ENCODE measurements at regions not wholly inside any gene's neighbourhood (a gene's known extent, or its start where the extent isn't known, plus 50 kb on each side); places are given as distances from the start of the nearest gene placed in this dataset.
"Not testable (repeated sequence)": the region's sequence is repeated elsewhere in the genome, so short reads cannot be mapped to it uniquely, and the experiment has no call there.

DNA sequence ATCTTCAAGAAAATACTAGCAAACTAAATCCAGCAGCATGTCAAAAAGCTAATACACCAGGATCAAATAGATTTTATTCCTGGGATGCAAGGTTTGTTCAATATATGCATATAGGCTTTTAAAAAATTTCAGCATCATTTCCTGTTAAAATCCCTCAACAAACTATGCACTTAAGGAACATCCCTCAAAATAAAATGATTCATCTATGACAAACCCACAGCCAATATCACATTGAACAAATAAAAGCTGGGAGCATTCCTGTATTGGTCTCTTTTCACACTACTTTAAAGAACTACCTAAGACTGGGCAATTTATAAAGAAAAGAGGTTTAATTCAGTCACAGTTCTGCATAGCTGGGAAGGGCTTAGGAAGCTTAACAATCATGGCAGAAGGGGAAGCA lies 726.7 kb downstream of the GRXCR1 start:
- DNase-seq (ENCODE audit: low read depth), result no peak

DNA sequence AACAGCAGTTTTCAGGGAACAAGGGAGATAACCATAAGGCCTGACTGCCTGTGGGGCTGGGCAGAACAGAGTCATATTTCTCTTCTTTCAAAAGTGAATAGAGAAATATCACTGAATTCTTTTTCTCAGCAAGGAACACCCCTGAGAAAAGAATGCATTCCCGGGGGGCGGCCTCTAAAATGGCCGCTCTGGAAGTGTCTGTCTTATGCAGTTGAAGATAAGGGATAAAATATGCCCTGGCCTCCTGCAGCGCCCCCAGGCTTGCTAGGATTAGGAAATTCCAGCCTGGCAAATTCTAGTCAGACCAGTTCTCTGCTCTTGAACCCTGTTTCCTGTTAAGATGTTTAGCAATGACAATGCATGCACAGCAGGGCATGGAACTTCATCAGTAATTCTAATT lies 745.4 kb downstream of the GRXCR1 start:
- not testable (repeated sequence) for DNase-seq (ENCODE audit: low read depth)

DNA sequence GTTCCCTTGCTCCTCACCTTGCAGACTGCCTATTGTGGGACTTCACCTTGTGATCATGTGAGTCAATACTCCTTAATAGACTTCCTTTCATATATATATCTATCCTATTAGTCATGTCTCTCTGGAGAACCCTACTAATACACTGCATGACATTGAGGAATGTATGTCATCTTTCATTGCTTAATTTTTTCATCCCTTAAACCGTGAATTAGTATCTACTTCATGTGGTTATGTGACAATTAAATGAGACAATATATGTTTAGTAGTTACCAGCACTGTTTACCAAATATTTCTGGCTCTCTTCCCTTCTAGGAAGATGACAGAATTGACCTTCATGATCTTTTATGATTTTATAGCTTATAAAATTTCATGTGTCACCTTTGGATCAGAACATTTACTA lies 759.5 kb downstream of the GRXCR1 start:
- no peak for DNase-seq (ENCODE audit: low read depth)

DNA sequence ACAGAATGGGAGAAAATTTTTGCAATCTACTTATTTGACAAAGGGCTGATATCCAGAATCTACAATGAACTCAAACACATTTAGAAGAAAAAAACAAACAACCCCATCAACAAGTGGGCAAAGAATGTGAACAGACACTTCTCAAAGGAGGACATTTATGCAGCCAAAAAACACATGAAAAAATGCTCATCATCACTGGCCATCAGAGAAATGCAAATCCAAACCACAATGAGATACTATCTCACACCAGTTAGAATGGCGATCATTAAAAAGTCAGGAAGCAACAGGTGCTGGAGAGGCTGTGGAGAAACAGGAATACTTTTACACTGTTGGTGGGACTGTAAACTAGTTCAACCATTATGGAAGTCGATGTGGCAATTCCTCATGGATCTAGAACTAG lies 767.0 kb downstream of the GRXCR1 start:
- not testable (repeated sequence) for DNase-seq (ENCODE audit: low read depth)

DNA sequence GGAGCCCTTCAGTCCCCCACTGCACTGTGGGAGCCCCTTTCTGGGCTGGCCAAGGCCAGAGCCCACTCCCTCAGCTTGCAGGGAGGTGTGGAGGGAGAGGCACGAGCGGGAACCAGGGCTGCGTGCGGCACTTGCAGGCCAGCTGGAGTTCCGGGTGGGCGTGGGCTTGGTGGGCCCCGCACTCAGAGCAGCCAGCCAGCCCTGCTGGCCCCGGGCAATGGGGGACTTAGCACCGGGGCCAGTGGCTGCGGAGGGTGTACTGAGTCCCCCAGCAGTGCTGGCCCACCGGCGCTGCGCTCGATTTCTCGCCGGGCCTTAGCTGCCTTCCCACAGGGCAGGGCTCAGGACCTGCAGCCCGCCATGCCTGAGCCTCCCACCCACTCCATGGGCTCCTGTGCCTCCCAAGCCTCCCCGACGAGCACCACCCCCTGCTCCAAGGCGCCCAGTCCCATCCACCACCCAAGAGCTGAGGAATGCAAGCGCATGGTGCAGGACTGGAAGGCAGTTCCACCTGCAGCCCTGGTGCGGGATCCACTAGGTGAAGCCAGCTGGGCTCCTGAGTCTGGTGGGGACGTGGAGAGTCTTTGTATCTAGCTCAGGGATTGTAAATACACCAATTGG lies 776.2 kb downstream of the KCTD8 start:
- DNase-seq (ENCODE audit: low read depth), result not testable (repeated sequence)

DNA sequence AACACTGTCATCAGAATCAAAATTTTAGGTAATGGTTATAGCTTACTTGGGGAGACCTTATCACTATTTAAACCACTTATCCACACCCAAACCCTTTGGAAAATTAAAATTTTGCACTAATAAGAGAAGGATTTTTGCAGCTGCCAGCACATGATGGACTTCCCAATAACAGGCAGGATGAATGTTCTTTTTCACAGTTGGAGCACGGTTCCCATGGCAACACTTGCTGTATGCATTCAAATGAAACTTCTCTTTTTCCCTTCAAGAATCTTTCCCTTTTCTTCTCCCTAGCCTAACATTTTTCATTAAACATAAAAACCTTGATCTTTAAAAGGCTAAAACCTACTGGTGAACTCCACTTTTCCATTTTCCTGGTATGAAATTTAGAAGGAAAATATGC lies 768.2 kb downstream of the KCTD8 start:
- no peak for DNase-seq (ENCODE audit: low read depth)

DNA sequence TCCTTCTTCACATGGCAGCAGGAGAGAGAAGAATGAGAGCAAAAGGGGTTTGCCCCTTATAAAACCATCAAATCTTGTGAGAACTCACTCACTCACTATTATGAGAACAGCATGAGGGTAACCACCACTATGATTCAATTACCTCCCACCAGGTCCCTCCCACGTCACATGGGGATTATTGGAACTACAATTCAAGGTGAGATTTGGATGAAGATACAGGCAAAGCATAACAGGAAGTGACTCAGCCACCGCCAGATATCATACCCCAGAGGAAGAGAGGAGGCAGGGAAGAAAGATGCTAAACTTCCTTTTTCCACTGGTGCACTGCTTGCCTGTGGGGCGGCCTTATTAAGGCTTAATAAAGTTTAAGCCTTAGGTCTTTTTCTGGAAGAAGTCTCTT lies 766.1 kb downstream of the KCTD8 start:
- no peak for DNase-seq (ENCODE audit: low read depth)

DNA sequence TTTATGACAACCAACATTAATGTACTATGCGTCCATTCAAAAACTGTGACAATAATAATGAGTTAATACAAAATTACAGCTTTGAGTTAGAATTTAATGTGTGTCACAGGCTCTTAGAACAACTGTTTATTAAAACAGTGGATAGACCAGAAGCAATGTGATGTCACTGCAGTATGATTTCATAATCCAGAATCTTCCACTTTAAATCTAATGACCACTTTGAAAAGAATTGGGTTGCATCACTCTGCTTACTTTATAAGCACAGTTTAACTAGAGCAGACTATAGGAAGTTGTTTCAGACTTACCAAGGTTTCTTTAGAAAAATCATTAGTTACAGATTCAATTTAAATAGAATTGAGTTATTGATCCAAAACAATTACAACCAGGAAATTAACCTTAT lies 758.5 kb downstream of the KCTD8 start:
- no peak for DNase-seq (ENCODE audit: low read depth)

DNA sequence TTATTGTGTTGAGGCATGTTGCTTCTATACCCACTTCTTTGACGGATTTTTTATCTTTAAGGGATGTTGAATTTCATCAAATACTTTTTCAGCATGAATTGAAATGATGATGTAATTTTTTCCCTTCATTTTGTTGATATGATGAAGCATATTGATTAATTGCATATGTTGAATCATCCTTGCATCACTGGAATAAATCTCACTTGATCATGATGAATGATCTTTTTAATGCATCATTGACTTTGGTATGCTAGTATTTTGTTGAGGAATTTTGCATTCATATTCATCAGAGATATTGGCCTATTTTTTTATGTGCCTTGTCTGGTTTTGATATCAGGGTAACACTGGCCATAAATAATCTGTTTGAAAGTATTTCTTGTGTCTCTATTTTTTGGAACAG lies 754.7 kb downstream of the KCTD8 start:
- DNase-seq (ENCODE audit: low read depth), result no peak

DNA sequence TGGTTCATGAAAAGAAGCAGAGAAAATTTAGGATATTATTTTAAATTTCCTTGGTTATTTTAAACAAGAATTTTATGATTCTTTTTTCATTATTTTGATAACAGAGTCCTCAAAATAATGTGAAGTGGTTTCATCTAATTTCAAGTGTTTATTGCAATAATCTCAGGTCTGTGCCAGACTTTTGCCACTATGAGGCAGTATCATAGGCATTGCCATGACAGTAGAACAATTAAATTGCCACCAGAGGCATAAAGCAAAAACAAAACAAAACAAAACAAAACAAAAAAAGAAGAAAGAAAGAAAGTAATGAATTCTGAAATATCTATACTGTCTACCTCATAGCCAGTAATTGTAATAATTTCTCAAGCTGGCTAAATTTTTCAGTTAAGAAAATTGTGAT lies 739.2 kb downstream of the KCTD8 start:
- no peak for DNase-seq (ENCODE audit: low read depth)

DNA sequence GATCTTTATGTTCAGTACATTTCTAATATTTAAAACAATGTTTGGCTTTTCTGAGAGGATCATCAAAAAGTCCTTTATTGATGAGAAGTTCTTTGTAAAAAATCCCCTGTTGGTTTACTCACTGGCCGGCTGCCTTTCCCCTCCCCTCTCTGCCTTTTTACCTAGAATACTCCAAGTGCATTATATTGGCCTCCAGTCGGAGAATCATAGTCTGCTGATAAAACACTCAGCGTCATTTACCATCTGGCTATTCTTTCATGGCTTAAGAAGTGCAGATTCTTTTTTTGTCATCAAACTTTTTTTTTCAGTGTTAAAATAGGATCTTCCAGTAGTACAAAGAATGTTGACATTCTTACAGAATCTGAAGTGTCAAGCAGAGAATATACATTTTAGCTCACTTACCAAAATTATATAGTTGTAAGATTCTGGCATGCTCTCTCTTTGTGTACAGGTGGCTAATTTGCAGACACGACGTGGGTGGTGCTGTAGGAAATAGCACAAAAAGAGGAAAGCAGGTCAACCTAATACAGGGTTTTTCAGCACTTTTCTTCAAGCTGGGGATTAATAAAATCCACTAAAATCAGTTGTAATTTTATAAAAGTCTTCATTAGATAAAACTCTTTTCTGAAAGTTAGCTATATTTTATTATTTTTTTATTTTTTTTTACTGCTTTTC lies 731.8 kb downstream of the KCTD8 start:
- no peak for DNase-seq (ENCODE audit: low read depth)

DNA sequence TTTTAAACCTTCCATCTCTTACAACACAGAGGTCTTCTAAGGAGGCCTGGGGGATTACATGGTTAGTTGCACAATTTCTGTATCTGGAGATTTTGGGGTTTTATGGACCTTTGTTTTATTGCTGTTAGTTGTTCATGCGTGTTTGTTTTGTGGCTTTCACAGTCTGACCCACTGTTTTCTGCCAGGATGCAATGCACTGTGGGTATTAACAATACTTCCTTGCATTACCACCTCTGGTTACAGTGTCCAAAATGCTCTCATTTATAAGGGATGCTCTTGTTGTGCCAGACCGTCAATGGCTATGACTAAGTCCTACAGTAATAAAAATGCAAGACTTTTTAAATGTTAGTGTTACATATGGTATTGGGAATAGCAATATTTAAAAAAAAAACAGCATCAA lies 730.2 kb downstream of the KCTD8 start:
- no peak for DNase-seq (ENCODE audit: low read depth)

DNA sequence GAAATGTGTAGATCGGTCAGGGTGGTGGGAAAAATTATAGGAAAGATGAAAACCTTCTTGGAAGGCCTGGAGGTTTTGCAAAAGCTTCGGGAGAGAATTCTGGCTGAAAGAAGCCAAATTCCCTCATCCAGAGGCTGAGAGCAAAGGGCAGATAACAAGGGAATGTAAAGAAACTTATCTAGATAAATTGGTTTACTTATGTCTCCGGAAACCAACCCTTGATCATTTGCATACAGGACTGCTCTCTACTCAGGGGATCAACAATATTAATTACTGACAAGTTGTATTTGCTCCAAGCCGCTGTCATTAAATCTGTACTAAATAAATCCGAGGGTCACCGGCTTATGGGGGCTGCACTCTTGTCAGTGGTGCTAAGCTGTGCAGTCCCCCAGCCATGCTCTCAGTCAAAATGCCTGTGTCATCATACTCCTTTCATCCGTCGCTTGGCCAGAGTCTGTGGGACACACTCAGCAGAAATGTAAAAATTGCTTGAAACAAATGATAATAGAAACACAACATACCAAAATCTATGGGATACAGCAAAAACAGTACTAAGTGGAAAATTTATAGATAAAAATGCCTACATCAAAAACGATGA lies 715.7 kb downstream of the KCTD8 start:
- no peak for DNase-seq (ENCODE audit: low read depth)

DNA sequence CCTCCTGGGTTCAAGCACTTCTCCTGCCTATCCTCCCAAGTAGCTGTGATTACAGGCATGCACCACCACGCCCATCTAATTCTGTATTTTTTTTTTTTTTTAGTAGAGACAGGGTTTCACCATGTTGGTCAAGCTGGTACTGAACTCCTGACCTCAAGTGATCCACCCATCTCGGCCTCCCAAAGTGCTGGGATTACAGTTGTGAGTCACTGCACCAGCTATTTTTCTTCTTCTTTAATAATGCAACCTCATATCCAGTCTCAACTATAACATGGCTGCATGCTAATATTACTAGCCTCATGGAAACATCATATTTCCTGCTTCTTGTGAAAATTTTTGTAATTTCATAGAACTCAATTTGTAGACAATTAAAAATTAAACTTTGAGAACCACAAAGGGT lies 706.5 kb downstream of the KCTD8 start:
- DNase-seq (ENCODE audit: low read depth), result no peak

DNA sequence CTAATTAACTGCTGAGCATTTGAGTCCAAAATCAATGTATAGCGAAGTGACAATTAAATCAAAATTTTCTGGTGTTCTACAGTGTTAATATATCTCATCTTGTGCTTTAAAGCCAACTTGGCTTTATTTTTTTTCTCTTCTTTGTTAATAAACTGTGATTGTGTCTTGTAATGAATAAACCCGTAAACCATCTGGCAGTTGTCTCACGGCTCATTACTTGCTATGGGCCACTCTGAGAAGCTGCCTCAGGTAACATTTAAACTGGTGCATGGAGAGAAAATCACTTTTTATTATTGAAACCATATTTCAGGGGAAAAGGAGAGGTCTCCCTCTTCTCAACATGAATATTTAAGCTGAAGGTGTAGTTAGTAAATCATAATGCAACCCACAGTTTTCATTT lies 694.0 kb downstream of the KCTD8 start:
- no peak for DNase-seq (ENCODE audit: low read depth)

DNA sequence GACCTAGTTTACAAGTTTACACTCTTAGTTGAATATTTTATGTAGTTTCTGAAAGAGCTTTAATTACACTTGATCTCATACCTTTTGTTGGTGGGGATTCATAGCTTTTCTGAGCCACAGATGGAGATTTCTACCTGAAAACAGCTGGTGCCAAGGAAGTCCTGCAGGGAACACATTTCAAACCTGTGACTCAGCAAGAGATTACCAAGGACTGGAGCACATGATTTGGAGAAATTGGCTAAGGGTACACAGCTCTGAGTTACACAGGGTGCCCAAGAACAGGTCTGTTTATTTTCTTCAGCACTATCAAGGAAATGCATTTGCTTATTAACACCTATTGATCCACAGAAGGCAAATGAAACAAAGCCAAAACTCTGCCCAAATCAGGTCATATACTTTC lies 691.5 kb downstream of the KCTD8 start:
- no peak for DNase-seq (ENCODE audit: low read depth)

DNA sequence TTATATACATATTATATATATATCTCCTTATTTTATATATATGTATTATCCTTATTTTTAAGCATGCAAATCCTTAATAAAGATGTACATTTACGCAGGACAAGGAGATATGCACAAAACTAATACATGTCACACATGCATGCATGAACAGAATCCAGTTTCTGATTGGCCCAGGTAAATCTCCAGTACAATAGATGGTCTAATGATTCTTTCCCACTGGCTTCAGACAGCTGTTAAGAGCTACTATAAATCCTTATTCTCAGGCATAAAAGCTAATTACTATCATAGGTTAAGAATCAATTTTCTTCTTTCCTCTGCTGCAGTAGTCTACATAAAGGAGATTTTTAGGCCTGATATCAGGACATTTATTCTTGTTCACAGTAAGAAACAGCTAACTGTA lies 689.8 kb downstream of the KCTD8 start:
- DNase-seq (ENCODE audit: low read depth), result no peak

DNA sequence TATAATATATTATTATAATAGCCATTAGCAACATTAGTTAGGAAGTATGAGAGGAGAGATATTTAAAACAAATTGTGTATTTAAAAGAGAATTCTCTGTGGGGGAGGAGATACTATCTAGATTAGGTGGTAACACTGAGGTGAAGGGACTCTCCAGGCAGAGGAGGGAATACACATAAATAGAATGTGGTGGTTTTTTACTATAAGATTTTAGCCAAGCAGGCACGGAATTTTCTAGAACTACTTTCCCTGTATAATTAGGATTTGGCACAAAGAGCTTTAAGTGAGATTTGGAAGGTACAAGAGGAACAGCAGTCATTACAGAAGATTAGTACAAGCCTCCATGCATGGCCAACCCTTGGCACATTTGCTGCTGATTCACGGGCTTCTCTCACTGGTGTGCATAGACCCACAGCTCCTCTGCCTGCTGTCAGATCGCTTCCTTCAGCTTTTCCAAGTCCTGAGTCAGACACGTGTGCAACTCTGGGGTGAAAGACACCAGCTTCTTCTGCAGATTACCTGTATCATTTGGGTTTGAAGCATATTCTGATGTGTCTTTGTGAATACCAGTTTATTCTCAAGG lies 685.5 kb downstream of the KCTD8 start:
- no peak for DNase-seq (ENCODE audit: low read depth)

DNA sequence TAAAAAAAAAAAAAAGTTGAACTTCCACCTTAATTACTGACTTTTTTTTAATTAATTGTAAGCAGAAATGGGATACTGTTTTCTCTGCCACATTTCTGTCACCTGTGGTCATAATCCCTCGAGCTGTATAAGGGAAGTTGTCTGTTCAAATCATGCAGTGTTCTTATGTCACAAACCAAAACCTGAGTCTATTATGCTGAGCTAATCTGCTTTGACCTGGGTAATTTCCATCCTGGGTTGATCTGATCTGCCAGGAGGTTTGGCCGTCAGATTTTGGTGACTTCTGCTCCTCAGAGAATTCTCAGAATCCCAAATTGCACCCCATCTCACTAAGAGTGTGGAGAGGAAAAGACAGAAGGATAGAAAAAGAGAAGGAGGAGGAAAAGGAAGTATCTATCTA lies 683.1 kb downstream of the KCTD8 start:
- no peak for DNase-seq (ENCODE audit: low read depth)

DNA sequence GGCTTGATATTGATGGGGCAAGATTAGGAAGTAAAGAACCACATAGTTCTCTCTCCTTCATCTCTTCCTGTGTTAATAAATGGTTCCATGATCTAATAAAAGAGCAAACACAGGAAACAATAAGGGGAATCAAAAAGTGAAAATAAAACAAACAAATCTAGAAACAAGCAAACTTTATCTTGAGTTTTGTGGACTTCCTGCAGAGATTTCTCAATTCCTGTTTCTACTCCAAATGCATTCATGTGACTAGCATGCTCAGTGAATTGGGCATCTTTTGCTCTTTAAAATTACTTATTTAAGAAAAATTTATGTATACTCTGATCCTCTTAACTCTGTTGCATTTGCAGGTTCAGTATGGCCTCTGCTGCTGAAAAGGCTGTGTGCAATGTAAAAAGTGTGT lies 682.0 kb downstream of the KCTD8 start:
- no peak for DNase-seq (ENCODE audit: low read depth)

DNA sequence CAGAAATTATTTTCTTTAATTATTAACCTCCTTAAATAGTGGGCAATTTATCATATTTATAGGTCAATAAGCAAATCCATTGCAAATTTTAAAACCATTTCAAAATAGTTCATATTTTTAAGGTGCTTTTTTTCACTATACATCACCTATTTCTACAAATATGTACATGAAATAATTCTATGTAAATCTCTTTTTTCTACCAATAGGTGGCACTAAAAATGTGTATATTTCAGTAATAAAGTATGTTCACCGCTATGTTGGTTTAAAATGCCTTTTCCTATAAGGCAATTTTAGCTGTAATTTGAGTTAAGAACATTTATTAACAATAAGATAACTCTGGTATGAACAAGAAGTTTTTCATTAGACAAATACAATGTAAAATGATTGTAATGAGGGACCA lies 672.2 kb downstream of the KCTD8 start:
- no peak for DNase-seq (ENCODE audit: low read depth)

DNA sequence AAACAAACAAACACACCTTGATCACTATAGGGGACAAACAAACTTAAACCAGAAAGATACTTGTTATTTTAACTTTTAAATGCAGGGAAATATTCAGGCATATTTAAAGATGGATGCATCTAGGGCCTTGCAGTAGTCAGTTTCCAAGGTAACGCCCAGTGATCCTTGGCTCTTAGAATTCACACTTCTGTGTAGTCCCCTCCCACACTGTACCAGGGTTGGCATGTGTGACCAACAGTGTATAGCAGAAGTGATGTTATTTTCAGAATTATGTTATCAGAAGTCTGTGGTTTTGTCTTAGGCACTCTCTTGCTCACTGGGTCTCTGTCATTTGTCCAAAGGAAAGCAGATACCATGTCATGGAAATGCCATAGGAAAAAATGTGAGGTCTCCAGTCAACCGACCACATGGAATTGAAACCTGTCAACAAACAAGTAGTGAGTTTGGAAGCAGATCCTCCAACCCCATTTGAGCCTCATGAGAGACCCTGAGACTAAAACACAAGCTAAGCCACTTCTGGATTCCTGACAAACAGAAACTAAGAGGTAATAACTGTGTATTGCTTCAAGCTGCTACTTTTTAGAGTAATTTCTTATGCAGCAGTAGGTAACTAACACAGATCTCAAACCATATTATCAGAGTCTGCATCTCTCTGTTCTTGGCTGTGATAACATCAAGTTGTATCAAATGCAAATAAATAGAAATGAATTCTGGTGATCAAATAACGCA lies 670.3 kb downstream of the KCTD8 start:
- no peak for DNase-seq (ENCODE audit: low read depth)

DNA sequence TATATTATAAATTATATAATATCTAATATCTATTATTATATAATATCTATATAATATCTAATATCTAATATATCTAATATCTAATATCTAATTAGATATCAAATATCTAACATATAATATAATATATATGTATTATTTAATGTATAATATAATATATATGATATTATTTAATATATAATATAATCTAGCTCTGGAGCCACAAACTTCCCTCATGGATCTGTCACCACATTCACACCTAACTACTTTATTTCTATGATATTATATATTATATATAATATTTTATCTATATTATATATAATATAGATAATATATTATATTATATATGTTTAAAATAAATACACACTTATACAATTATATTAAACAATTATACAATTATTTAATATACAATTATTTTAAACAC lies 667.5 kb downstream of the KCTD8 start:
- no peak for DNase-seq (ENCODE audit: low read depth)
